AG09319 (cell line): ENCODE measurements at regions not wholly inside any gene's neighbourhood (a gene's known extent, or its start where the extent isn't known, plus 50 kb on each side); places are given as distances from the start of the nearest gene placed in this dataset.
"Not testable (repeated sequence)": the region's sequence is repeated elsewhere in the genome, so short reads cannot be mapped to it uniquely, and the experiment has no call there.

ENCODE experiments used
- DNase-seq: peaks from one replicate; pipeline ENCODE4 v3.0.0-alpha.2; 2010; ENCODE audit warnings: low read depth; ENCODE audit errors: extremely low read depth
- CTCF ChIP-seq: IDR thresholded peaks from 2 replicates; pipeline ENCODE4 v1.5.1; 2011; ENCODE audit warnings: low read depth, mild to moderate bottlenecking, inconsistent platforms, low read length, moderate library complexity

GRCh38 chr3:6066397-6066796, 794.5 kb upstream of the GRM7 start:
- DNase-seq = no peak
- TF ChIP-seq CTCF = no peak

GRCh38 chr3:6066868-6067578, 793.9 kb upstream of the GRM7 start:
- not testable (repeated sequence) for DNase-seq

- DNase-seq = no peak
- no peak for TF ChIP-seq CTCF
Observed at GRCh38 chr3:6074952-6075351, 786.0 kb upstream of the GRM7 start.

- no peak for TF ChIP-seq CTCF
- no peak for DNase-seq
Observed at GRCh38 chr3:6078436-6078835, 782.5 kb upstream of the GRM7 start.

- no peak for DNase-seq
Observed at GRCh38 chr3:6079011-6079410, 781.9 kb upstream of the GRM7 start.

GRCh38 chr3:6079561-6080179, 781.2 kb upstream of the GRM7 start:
- TF ChIP-seq CTCF = no peak
- DNase-seq = no peak

More at GRCh38 chr3:6079011-6079410, 781.9 kb upstream of the GRM7 start:
- TF ChIP-seq CTCF = no peak

- DNase-seq = no peak
- TF ChIP-seq CTCF = no peak
Observed at GRCh38 chr3:6088433-6088832, 772.5 kb upstream of the GRM7 start.

- no peak for DNase-seq
- TF ChIP-seq CTCF = no peak
Observed at GRCh38 chr3:6089780-6090179, 771.1 kb upstream of the GRM7 start.
